Sigmoid colon (tissue), 4 donors: ENCODE measurements at regions not wholly inside any gene's neighbourhood (a gene's known extent, or its start where the extent isn't known, plus 50 kb on each side); places are given as distances from the start of the nearest gene placed in this dataset.

Source experiments
- EP300 ChIP-seq, 4 donors: sonication (generic); formaldehyde crosslinking; IDR thresholded peaks; one replicate each; pipeline ENCODE4 v1.6.1; 2017; ENCODE audit warnings: antibody characterized with exemption in 4 of 4
- POLR2A ChIP-seq, 2 donors: fragments of 450-650 bp; IDR thresholded peaks; one replicate each; pipeline ENCODE4 v1.6.1; 2016; ENCODE audit warnings: antibody characterized with exemption in 2 of 2, mild to moderate bottlenecking in 2 of 2, moderate library complexity in 2 of 2
- POLR2AphosphoS5 ChIP-seq, 4 donors: sonication (generic); formaldehyde crosslinking; IDR thresholded peaks; one replicate each; pipeline ENCODE4 v1.6.1; 2017; ENCODE audit warnings: antibody characterized with exemption in 4 of 4
- TF ChIP-seq, protein P1 (sequence below), 4 experiments: fragments of 450-650 bp in 3 of 4; fragments of 200-600 bp in 1 of 4; IDR thresholded peaks; one replicate each; pipeline ENCODE4 v1.5.1; 2016 to 2019; ENCODE audit warnings: antibody characterized with exemption in 4 of 4, mild to moderate bottlenecking in 3 of 4, moderate library complexity in 2 of 4

DNA sequence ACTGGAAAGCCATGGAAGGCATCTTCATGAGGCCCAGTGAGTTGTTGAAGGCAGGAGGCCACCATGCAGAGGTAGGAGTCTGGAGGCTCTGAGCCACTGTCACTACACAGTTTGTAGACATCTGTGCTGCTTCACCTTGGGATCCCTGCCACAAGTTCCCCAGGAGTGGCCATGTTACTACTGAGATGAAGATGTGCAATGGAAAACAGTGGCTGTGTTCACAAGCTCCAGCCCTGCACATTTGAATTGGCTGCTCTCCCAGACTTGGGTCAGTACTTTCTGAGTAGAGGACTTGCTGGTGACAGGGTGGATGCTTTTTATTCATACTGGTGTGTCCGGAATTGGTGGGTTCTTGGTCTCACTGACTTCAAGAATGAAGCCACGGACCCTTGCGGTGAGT lies 86.9 kb upstream of the C15orf39 start:
- TF ChIP-seq, protein P1, sequence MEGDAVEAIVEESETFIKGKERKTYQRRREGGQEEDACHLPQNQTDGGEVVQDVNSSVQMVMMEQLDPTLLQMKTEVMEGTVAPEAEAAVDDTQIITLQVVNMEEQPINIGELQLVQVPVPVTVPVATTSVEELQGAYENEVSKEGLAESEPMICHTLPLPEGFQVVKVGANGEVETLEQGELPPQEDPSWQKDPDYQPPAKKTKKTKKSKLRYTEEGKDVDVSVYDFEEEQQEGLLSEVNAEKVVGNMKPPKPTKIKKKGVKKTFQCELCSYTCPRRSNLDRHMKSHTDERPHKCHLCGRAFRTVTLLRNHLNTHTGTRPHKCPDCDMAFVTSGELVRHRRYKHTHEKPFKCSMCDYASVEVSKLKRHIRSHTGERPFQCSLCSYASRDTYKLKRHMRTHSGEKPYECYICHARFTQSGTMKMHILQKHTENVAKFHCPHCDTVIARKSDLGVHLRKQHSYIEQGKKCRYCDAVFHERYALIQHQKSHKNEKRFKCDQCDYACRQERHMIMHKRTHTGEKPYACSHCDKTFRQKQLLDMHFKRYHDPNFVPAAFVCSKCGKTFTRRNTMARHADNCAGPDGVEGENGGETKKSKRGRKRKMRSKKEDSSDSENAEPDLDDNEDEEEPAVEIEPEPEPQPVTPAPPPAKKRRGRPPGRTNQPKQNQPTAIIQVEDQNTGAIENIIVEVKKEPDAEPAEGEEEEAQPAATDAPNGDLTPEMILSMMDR (IDR thresholded peaks at IDR 0.05) = no peak
- TF ChIP-seq POLR2A (IDR thresholded peaks at IDR 0.05) = no peak
- TF ChIP-seq POLR2AphosphoS5 (IDR thresholded peaks at IDR 0.05) = no peak
- no peak for TF ChIP-seq EP300 (IDR thresholded peaks at IDR 0.05)
